GM23338 (cell line): ENCODE measurements at regions not wholly inside any gene's neighbourhood (a gene's known extent, or its start where the extent isn't known, plus 50 kb on each side); places are given as distances from the start of the nearest gene placed in this dataset.

ENCODE experiments used
- ATAC-seq: fragments of 200-7000 bp; cut with Tn5 transposase; 3 replicates; pipeline ENCODE4 v1.9.1; 2020
- DNase-seq: peaks from one replicate; pipeline ENCODE4 v3.0.0-alpha.2; 2015; ENCODE audit warnings: low spot score
- H2AFZ ChIP-seq: fragments of 200-600 bp; sonication (generic); 2 replicates; pipeline ENCODE4 v1.8.0; 2016; ENCODE audit warnings: antibody characterized with exemption, mild to moderate bottlenecking, moderate library complexity
- H3F3A ChIP-seq: fragments of 200-600 bp; sonication (generic); replicated peaks from 2 replicates; pipeline ENCODE4 v1.8.0; 2017; ENCODE audit warnings: antibody characterized with exemption, mixed run types, low read depth
- H3K27ac ChIP-seq: fragments of 200-600 bp; sonication (generic); 2 replicates; pipeline ENCODE4 v1.6.1; 2016; ENCODE audit warnings: low read depth
- H3K27me3 ChIP-seq: fragments of 200-600 bp; sonication (generic); 2 replicates; pipeline ENCODE4 v1.8.0; 2016; ENCODE audit warnings: mild to moderate bottlenecking, mixed run types, moderate library complexity; ENCODE audit not compliant: insufficient read depth
- H3K36me3 ChIP-seq: fragments of 200-600 bp; sonication (generic); 2 replicates; pipeline ENCODE4 v1.8.0; 2016; ENCODE audit warnings: mild to moderate bottlenecking; ENCODE audit not compliant: insufficient read depth
- H3K4me1 ChIP-seq: fragments of 200-600 bp; sonication (generic); 2 replicates; pipeline ENCODE4 v1.8.0; 2016; ENCODE audit warnings: mild to moderate bottlenecking, moderate library complexity; ENCODE audit not compliant: insufficient read depth
- H3K4me2 ChIP-seq: fragments of 200-600 bp; sonication (generic); 2 replicates; pipeline ENCODE4 v1.7.1; 2017; ENCODE audit warnings: mixed run types
- H3K4me3 ChIP-seq: fragments of 200-600 bp; sonication (generic); 2 replicates; pipeline ENCODE4 v1.6.1; 2016; ENCODE audit warnings: mixed run types
- H3K79me2 ChIP-seq: fragments of 200-600 bp; sonication (generic); replicated peaks from 2 replicates; pipeline ENCODE4 v1.8.0; 2017; ENCODE audit warnings: mild to moderate bottlenecking; ENCODE audit not compliant: insufficient read depth
- H3K9me2 ChIP-seq: fragments of 200-600 bp; sonication (generic); 2 replicates; pipeline ENCODE4 v1.8.0; 2017; ENCODE audit not compliant: insufficient read depth
- H4K20me1 ChIP-seq: fragments of 200-600 bp; sonication (generic); replicated peaks from 2 replicates; pipeline ENCODE4 v1.8.0; 2017; ENCODE audit warnings: mild to moderate bottlenecking; ENCODE audit not compliant: insufficient read depth
- H3K27ac Mint-ChIP-seq: 2 replicates; pipeline ENCODE4 v1.8.0; 2020; ENCODE audit warnings: inconsistent platforms, mild to moderate bottlenecking, moderate library complexity, mixed read lengths
- H3K27me3 Mint-ChIP-seq: 3 replicates; pipeline ENCODE4 v1.8.0; 2022; ENCODE audit warnings: low read depth, mild to moderate bottlenecking, moderate library complexity, mixed read lengths, inconsistent platforms; ENCODE audit not compliant: insufficient read depth, poor library complexity
- H3K36me3 Mint-ChIP-seq: 3 replicates; pipeline ENCODE4 v1.8.0; 2021; ENCODE audit warnings: low read depth, mild to moderate bottlenecking, inconsistent platforms, moderate library complexity, mixed read lengths
- H3K4me1 Mint-ChIP-seq: 3 replicates; pipeline ENCODE4 v1.8.0; 2020; ENCODE audit warnings: mild to moderate bottlenecking, inconsistent platforms, mixed read lengths
- H3K4me3 Mint-ChIP-seq: 3 replicates; pipeline ENCODE4 v1.8.0; 2021; ENCODE audit warnings: moderate library complexity, mild to moderate bottlenecking, inconsistent platforms, mixed read lengths
- H3K9me3 Mint-ChIP-seq: 3 replicates; pipeline ENCODE4 v1.8.0; 2020; ENCODE audit warnings: moderate library complexity, mild to moderate bottlenecking, inconsistent platforms, mixed read lengths
- CREB1 ChIP-seq: fragments of 250-450 bp; sonication (Bioruptor Pico); IDR thresholded peaks from 2 replicates; pipeline ENCODE4 v1.5.0; 2020; ENCODE audit warnings: low read depth, mild to moderate bottlenecking, moderate library complexity
- ETS1 ChIP-seq: IDR thresholded peaks from 2 replicates; pipeline ENCODE4 v1.6.1; 2016; ENCODE audit warnings: antibody characterized with exemption
- ZNF331 ChIP-seq: fragments of 250-450 bp; sonication (Bioruptor Pico); IDR thresholded peaks from 2 replicates; pipeline ENCODE4 v1.5.0; 2020; ENCODE audit warnings: low read depth, mild to moderate bottlenecking, moderate library complexity
- TF ChIP-seq, protein P1 (sequence below): fragments of 250-450 bp; sonication (Bioruptor Pico); IDR thresholded peaks from 2 replicates; pipeline ENCODE4 v1.5.0; 2020; ENCODE audit warnings: mild to moderate bottlenecking, moderate library complexity

- H3K9me2 ChIP-seq: no peaks in the 10 kb centered on the region
- H3K27ac ChIP-seq: no peak overlapping the region
- H3K27me3 Mint-ChIP-seq: no peaks in the 10 kb centered on the region
- ATAC-seq: no peak
- no peak overlapping the region for H2AFZ ChIP-seq
- no peak overlapping the region for H3K4me3 ChIP-seq
- no peaks in the 10 kb centered on the region for H3K4me1 Mint-ChIP-seq
- H3K4me1 ChIP-seq: no peaks in the 10 kb centered on the region
- no peak overlapping the region for H3K4me2 ChIP-seq
- peaks cover 72% of the 10 kb centered on the region for H3K9me3 Mint-ChIP-seq
- H4K20me1 ChIP-seq: no peaks in the 10 kb centered on the region
- H3F3A ChIP-seq: no peaks in the 10 kb centered on the region
- H3K36me3 Mint-ChIP-seq: peaks cover 6% of the 10 kb centered on the region; the same call in 1 of the 3 replicates
- H3K4me3 Mint-ChIP-seq: no peak overlapping the region
- no peak overlapping the region for H3K27ac Mint-ChIP-seq
- no peak for DNase-seq
- TF ChIP-seq, protein P1, sequence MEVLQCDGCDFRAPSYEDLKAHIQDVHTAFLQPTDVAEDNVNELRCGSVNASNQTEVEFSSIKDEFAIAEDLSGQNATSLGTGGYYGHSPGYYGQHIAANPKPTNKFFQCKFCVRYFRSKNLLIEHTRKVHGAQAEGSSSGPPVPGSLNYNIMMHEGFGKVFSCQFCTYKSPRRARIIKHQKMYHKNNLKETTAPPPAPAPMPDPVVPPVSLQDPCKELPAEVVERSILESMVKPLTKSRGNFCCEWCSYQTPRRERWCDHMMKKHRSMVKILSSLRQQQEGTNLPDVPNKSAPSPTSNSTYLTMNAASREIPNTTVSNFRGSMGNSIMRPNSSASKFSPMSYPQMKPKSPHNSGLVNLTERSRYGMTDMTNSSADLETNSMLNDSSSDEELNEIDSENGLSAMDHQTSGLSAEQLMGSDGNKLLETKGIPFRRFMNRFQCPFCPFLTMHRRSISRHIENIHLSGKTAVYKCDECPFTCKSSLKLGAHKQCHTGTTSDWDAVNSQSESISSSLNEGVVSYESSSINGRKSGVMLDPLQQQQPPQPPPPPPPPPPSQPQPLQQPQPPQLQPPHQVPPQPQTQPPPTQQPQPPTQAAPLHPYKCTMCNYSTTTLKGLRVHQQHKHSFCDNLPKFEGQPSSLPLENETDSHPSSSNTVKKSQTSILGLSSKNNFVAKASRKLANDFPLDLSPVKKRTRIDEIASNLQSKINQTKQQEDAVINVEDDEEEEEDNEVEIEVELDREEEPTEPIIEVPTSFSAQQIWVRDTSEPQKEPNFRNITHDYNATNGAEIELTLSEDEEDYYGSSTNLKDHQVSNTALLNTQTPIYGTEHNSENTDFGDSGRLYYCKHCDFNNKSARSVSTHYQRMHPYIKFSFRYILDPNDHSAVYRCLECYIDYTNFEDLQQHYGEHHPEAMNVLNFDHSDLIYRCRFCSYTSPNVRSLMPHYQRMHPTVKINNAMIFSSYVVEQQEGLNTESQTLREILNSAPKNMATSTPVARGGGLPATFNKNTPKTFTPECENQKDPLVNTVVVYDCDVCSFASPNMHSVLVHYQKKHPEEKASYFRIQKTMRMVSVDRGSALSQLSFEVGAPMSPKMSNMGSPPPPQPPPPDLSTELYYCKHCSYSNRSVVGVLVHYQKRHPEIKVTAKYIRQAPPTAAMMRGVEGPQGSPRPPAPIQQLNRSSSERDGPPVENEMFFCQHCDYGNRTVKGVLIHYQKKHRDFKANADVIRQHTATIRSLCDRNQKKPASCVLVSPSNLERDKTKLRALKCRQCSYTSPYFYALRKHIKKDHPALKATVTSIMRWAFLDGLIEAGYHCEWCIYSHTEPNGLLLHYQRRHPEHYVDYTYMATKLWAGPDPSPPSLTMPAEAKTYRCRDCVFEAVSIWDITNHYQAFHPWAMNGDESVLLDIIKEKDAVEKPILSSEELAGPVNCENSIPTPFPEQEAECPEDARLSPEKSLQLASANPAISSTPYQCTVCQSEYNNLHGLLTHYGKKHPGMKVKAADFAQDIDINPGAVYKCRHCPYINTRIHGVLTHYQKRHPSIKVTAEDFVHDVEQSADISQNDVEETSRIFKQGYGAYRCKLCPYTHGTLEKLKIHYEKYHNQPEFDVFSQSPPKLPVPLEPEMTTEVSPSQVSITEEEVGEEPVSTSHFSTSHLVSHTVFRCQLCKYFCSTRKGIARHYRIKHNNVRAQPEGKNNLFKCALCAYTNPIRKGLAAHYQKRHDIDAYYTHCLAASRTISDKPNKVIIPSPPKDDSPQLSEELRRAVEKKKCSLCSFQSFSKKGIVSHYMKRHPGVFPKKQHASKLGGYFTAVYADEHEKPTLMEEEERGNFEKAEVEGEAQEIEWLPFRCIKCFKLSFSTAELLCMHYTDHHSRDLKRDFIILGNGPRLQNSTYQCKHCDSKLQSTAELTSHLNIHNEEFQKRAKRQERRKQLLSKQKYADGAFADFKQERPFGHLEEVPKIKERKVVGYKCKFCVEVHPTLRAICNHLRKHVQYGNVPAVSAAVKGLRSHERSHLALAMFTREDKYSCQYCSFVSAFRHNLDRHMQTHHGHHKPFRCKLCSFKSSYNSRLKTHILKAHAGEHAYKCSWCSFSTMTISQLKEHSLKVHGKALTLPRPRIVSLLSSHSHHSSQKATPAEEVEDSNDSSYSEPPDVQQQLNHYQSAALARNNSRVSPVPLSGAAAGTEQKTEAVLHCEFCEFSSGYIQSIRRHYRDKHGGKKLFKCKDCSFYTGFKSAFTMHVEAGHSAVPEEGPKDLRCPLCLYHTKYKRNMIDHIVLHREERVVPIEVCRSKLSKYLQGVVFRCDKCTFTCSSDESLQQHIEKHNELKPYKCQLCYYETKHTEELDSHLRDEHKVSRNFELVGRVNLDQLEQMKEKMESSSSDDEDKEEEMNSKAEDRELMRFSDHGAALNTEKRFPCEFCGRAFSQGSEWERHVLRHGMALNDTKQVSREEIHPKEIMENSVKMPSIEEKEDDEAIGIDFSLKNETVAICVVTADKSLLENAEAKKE (CRISPR knock-in tag): no peak
- TF ChIP-seq ETS1 (no peak), CREB1 (no peak), ZNF331 (CRISPR knock-in tag) (no peak)
- H3K36me3 ChIP-seq: no peaks in the 10 kb centered on the region
- no peaks in the 10 kb centered on the region for H3K27me3 ChIP-seq
- H3K79me2 ChIP-seq: no peaks in the 10 kb centered on the region
Observed at GRCh38 chr2:5442736-5443135, 249.4 kb upstream of the SOX11 start.

- Histone ChIP-seq H3F3A (no peaks in the 10 kb centered on the region), H3K36me3 (no peaks in the 10 kb centered on the region), H4K20me1 (no peaks in the 10 kb centered on the region), H3K27me3 (no peaks in the 10 kb centered on the region), H3K4me2 (no peak overlapping the region), H2AFZ (no peak overlapping the region), H3K9me2 (no peaks in the 10 kb centered on the region), H3K4me1 (no peaks in the 10 kb centered on the region), H3K79me2 (no peaks in the 10 kb centered on the region), H3K4me3 (no peak overlapping the region), H3K27ac (no peak overlapping the region)
- peaks cover 69% of the 10 kb centered on the region for H3K9me3 Mint-ChIP-seq
- no peak for TF ChIP-seq CREB1
- ATAC-seq (no peak), DNase-seq (no peak)
- no peaks in the 10 kb centered on the region for H3K27me3 Mint-ChIP-seq
- peaks cover 6% of the 10 kb centered on the region; the same call in 1 of the 3 replicates for H3K36me3 Mint-ChIP-seq
- H3K4me3 Mint-ChIP-seq: no peak overlapping the region
- H3K4me1 Mint-ChIP-seq: no peaks in the 10 kb centered on the region
- no peak overlapping the region for H3K27ac Mint-ChIP-seq
Observed at GRCh38 chr2:5444168-5444567, 248.0 kb upstream of the SOX11 start.
